A673 (cell line): ENCODE measurements at regions not wholly inside any gene's neighbourhood (a gene's known extent, or its start where the extent isn't known, plus 50 kb on each side); places are given as distances from the start of the nearest gene placed in this dataset.

Experiments used
- BruUV-seq: library from RNA; stranded (reverse); fragments of 400-500 nt; replicated peaks from 2 replicates; lab custom pipeline; 2021; lab: Mats Ljungman, UMichigan
- CTCF ChIA-PET: fragments of 300-600 bp; sonication (Branson Sonifier 250); formaldehyde crosslinking; loops from one replicate; lab custom pipeline; 2022; ENCODE audit warnings: antibody characterized with exemption; lab: Charles Lee
- POLR2A ChIA-PET: fragments of 300-600 bp; sonication (Branson Sonifier 250); formaldehyde crosslinking; loops from one replicate; lab custom pipeline; 2022; ENCODE audit warnings: antibody characterized with exemption; ENCODE audit not compliant: low non-redundant PET; lab: Charles Lee
- DNase-seq: peaks from one replicate; pipeline ENCODE4 v3.0.0-alpha.2; 2015; ENCODE audit warnings: low spot score
- H3K27ac ChIP-seq: fragments of 200-600 bp; sonication (generic); 2 replicates; pipeline ENCODE4 v1.5.1; 2016; ENCODE audit warnings: mixed run types, low read depth, mild to moderate bottlenecking, mixed read lengths, antibody characterized with exemption, low read length; ENCODE audit not compliant: poor library complexity, severe bottlenecking
- H3K27me3 ChIP-seq: fragments of 200-600 bp; sonication (generic); replicated peaks from 2 replicates; pipeline ENCODE4 v1.6.1; 2017; ENCODE audit warnings: mixed run types, low read depth, mild to moderate bottlenecking, mixed read lengths, antibody characterized with exemption, low read length; ENCODE audit not compliant: insufficient read depth, poor library complexity
- H3K36me3 ChIP-seq: fragments of 200-600 bp; sonication (generic); 2 replicates; pipeline ENCODE4 v1.6.1; 2016; ENCODE audit warnings: mixed run types, mild to moderate bottlenecking, mixed read lengths, antibody characterized with exemption, low read length; ENCODE audit not compliant: insufficient read depth, poor library complexity, severe bottlenecking
- H3K4me1 ChIP-seq: fragments of 200-600 bp; sonication (generic); 2 replicates; pipeline ENCODE4 v1.6.1; 2017; ENCODE audit warnings: mixed run types, mild to moderate bottlenecking, mixed read lengths, antibody characterized with exemption, low read length; ENCODE audit not compliant: insufficient read depth, poor library complexity, severe bottlenecking
- H3K4me3 ChIP-seq: fragments of 200-600 bp; sonication (generic); 2 replicates; pipeline ENCODE4 v1.5.1; 2016; ENCODE audit warnings: low read depth, mixed run types, mild to moderate bottlenecking, mixed read lengths, low read length; ENCODE audit not compliant: poor library complexity, severe bottlenecking
- H3K9me3 ChIP-seq: fragments of 200-600 bp; sonication (generic); 2 replicates; pipeline ENCODE4 v1.6.1; 2016; ENCODE audit warnings: mixed run types, low read depth, mild to moderate bottlenecking, mixed read lengths, antibody characterized with exemption, low read length; ENCODE audit not compliant: poor library complexity, severe bottlenecking
- CTCF ChIP-seq: fragments of 300-800, 200-600 bp; sonication (generic); conservative IDR thresholded peaks from 2 replicates; pipeline ENCODE4 v1.5.1; 2017; ENCODE audit warnings: low read depth, mild to moderate bottlenecking, antibody characterized with exemption, low read length, moderate library complexity, mixed read lengths
- EZH2 ChIP-seq: fragments of 200-600 bp; sonication (generic); IDR thresholded peaks from 2 replicates; pipeline ENCODE4 v1.6.1; 2017; ENCODE audit warnings: borderline replicate concordance, low read depth, mild to moderate bottlenecking, mixed read lengths, antibody characterized with exemption, low read length; ENCODE audit not compliant: poor library complexity, severe bottlenecking
- intact Hi-C: fragments of 100-400 bp; cut with micrococcal nuclease; formaldehyde crosslinking; loops from one replicate; pipeline ENCODE4 v1.10.0; 2022; ENCODE audit not compliant: unreplicated experiment

- CTCF ChIA-PET: no interaction called here
- TF ChIP-seq CTCF (no peak), EZH2 (no peak)
These were observed 414.6 kb downstream of the DHX35 start for GRCh38 chr20:39376788-39377187.

GRCh38 chr20:39364320-39364719 is 402.2 kb downstream of the DHX35 start:
- ChIA-PET POLR2A (no interaction called here), CTCF (no interaction called here)
- BruUV-seq: no TSS peak
- intact Hi-C loops: no loop called here
- no peak for DNase-seq
- Histone ChIP-seq H3K27ac (no peak overlapping the region), H3K4me1 (no peaks in the 10 kb centered on the region), H3K36me3 (no peaks in the 10 kb centered on the region), H3K27me3 (no peaks in the 10 kb centered on the region), H3K9me3 (no peaks in the 10 kb centered on the region), H3K4me3 (no peak overlapping the region)
- no peak for TF ChIP-seq CTCF
- no peak for TF ChIP-seq EZH2

More at GRCh38 chr20:39376788-39377187, 414.6 kb downstream of the DHX35 start:
- no peak overlapping the region for H3K4me3 ChIP-seq
- H3K27me3 ChIP-seq: peaks cover 14% of the 10 kb centered on the region
- no peaks in the 10 kb centered on the region for H3K4me1 ChIP-seq
- no peaks in the 10 kb centered on the region for H3K9me3 ChIP-seq
- H3K27ac ChIP-seq: no peak overlapping the region
- H3K36me3 ChIP-seq: no peaks in the 10 kb centered on the region
- no peak for DNase-seq
- POLR2A ChIA-PET: no interaction called here
- intact Hi-C loops: no loop called here
- no TSS peak for BruUV-seq

GRCh38 chr20:39359981-39360620 is 398.0 kb downstream of the DHX35 start:
- H3K4me1 ChIP-seq: no peaks in the 10 kb centered on the region
- intact Hi-C loops: no loop called here
- ChIA-PET POLR2A (no interaction called here), CTCF (no interaction called here)
- H3K36me3 ChIP-seq: no peaks in the 10 kb centered on the region
- no peak for DNase-seq
- H3K9me3 ChIP-seq: no peaks in the 10 kb centered on the region
- H3K27me3 ChIP-seq: peaks cover 6% of the 10 kb centered on the region
- no peak overlapping the region for H3K4me3 ChIP-seq
- no TSS peak for BruUV-seq
- TF ChIP-seq CTCF: no peak
- TF ChIP-seq EZH2: no peak
- H3K27ac ChIP-seq: no peak overlapping the region
